ENCODE measurements at regions not wholly inside any gene's neighbourhood (a gene's known extent, or its start where the extent isn't known, plus 50 kb on each side); places are given as distances from the start of the nearest gene placed in this dataset.

DNA sequence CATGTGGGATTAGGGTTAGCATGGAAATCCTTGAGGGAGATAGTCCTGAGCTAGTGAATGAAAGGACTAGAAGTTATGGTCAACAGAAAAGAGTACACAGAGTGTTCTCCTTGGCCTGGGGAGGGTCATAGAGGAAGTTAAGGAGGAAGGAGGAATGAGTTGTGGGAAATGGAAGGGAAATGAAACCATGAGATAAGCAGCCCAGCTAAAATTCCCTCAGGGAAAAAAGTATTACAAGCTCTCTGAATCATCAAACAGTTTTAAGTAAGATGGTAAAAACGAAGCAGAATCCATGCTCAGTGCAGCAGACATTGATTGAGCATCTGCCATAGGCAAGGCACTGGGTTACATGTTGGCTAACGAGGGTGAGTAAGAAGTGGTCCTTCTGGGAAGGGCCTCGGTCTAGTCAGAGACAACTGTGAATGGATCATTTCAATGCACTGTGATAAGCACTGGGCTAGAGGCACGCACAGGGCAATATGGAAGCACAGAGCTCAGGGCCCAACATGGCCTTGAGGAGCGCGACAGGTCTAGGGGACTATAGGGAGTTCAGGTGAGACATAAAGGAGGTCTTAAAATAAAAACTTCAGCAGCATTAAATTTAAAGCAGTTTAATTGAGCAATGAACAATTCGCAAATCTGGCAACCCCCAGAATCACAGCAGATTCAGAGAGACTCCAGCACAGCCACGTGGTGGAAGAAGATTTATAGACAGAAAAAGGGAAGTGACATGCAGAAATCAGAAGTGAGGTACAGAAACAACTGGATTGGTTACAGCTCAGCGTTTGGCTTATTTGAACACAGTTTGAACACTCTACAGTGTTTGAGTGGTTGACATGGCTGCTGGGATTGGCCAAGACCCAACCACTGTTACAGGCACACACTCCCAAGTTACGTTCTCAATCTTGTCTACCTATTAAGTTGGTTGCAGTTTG lies 219.5 kb downstream of the HLX start:
- Histone ChIP-seq H3K4me3 (no peak overlapping the region), H3K4me1 (peaks cover 13% of the 10 kb centered on the region), H3K27ac (no peak overlapping the region), H4K20me1 (no peaks in the 10 kb centered on the region), H3K36me3 (no peaks in the 10 kb centered on the region), H3K4me2 (peak overlapping the region; percentile 29; the same call in 1 of the 2 replicates), H3K9me3 (no peaks in the 10 kb centered on the region), H3K9ac (no peak overlapping the region), H3K27me3 (no peaks in the 10 kb centered on the region)
- no peak for TF ChIP-seq Cebpa-rat (IDR thresholded peaks at IDR 0.05)

DNA sequence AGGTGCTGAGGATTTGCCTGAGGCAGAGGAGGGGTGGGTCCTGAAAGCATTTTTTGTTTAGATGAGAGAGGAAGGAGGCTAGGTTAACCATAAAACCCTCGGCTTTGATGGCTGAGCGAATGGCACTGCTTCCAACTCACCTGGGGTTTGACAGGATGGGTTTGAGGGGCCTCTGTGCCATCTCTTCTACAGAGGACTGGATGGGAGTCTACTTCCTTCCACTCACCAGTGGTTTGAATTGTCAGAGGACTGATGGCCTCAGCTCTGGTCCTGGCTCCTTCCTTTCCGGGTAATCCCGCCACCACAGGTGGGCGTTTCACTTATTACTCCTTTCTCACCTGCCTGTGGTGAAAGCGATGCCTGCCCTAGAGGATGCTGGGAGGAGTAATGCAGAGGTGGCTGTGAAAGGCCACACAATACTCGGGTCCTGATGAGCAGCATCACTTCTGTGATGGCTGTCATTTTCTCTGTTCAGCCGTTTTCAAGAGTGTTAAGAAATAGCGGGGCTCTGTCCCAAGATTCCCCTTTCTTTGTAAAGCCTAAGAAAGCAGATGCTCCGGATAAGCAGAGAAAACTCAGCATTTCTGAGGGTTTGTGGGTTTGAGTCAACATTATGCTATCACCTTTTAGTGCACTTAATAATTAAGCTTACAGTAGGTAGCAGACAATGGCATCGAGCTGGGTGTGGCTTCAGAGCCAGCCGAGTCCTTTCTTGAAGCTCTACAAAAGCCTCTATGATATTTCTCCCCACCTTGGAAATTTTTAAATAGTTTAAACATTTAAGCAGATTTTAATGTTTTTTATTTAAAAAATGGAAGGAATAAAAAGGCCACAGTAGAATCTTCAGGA lies 220.7 kb downstream of the HLX start:
- no peaks in the 10 kb centered on the region for H3K36me3 ChIP-seq
- no peak overlapping the region for H3K27ac ChIP-seq
- H3K27me3 ChIP-seq = no peaks in the 10 kb centered on the region
- no peak for TF ChIP-seq Cebpa-rat (IDR thresholded peaks at IDR 0.05)
- H3K4me1 ChIP-seq = peaks cover 13% of the 10 kb centered on the region
- no peaks in the 10 kb centered on the region for H3K9me3 ChIP-seq
- H4K20me1 ChIP-seq = no peaks in the 10 kb centered on the region
- no peak overlapping the region for H3K4me3 ChIP-seq
- H3K4me2 ChIP-seq = no peak overlapping the region
- no peak overlapping the region for H3K9ac ChIP-seq

DNA sequence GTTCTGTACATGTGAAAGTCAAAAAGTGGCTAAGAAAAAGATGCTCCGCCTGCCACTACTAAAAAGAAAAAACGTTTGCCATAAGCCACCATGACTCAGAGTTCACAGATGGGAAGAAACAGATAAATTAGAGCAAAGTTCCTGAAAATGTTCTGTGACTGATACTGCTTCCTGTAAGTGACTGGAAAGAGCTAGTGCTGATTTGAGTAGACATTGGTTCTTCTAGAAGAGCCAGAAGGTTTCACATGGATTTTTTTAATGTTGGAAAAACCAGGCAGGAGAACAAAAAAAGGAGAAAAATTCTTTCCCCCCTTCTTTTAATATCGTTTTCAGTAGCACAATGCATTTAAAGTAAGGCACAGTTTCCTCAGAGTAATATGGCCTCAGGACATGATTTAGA lies 221.4 kb downstream of the HLX start:
- H3K27ac ChIP-seq = no peak overlapping the region
- no peak overlapping the region for H3K9ac ChIP-seq
- H3K27me3 ChIP-seq = no peaks in the 10 kb centered on the region
- no peaks in the 10 kb centered on the region for H3K36me3 ChIP-seq
- no peaks in the 10 kb centered on the region for H4K20me1 ChIP-seq
- no peak overlapping the region for H3K4me2 ChIP-seq
- no peak overlapping the region for H3K4me3 ChIP-seq
- no peak for TF ChIP-seq Cebpa-rat (IDR thresholded peaks at IDR 0.05)
- H3K9me3 ChIP-seq = no peaks in the 10 kb centered on the region
- H3K4me1 ChIP-seq = peaks cover 13% of the 10 kb centered on the region

DNA sequence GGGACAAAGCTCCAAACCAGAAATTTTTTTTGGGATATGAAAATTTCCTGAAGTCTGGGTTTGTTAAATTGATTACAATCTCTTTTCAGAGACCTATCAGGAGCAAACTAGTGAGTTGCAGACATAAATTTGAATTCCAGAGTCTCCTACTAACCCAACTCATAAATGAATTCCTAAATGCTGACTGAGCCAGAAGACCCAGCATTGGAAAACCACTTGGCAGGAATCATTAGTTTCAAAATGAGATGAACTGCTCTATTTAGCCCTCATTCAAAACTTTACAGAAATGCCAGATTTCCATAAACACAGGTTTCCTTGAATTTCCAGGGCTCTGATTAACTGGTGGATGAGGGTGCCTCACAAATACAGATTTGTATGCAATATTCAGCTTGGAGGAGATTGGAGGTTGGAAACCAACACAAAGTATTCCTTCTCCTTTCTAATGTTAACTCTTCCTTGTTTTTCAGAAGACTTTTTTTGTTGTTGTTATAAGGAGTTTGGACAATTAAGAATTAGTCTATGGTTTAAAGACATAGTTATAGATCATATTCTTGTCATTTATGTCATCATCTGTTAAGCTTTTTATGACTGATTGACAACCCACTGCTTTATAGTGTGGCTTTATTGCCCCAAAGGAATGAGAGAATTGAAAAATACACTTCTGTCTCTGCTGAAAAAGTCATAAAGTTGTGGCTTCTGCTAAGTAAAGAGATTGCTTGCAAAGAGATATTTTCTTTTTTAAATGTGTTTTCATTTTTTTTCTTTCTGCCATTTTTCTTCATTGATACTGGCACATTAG lies 222.8 kb downstream of the HLX start:
- Histone ChIP-seq H3K4me2 (no peak overlapping the region), H3K9me3 (no peaks in the 10 kb centered on the region), H3K9ac (no peak overlapping the region), H3K4me3 (no peak overlapping the region), H3K36me3 (no peaks in the 10 kb centered on the region), H4K20me1 (no peaks in the 10 kb centered on the region), H3K27me3 (no peaks in the 10 kb centered on the region), H3K27ac (no peak overlapping the region), H3K4me1 (peaks cover 13% of the 10 kb centered on the region)
- no peak for TF ChIP-seq Cebpa-rat (IDR thresholded peaks at IDR 0.05)

DNA sequence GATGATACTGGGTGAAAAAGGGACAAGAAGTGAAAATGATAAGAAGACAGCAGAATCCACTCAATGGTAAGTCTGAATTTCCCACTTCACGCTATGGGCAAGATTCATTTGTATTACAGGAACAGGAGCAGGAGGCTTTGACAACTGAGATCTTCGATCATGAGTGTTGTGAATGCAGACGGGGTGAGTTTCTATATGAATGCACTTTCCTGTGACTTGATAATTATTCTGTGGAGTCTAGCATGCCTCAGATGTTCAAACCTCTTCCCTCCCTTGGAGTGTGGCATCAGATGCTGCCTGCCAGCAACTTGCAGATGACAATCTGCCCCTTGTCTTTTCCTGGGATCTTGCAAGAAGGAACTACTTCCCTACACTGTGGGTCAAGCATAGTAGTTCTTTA lies 225.4 kb downstream of the HLX start:
- H3K9ac ChIP-seq = no peak overlapping the region
- H3K4me3 ChIP-seq = no peak overlapping the region
- no peaks in the 10 kb centered on the region for H3K4me1 ChIP-seq
- H4K20me1 ChIP-seq = no peaks in the 10 kb centered on the region
- no peak for TF ChIP-seq Cebpa-rat (IDR thresholded peaks at IDR 0.05)
- H3K4me2 ChIP-seq = no peak overlapping the region
- no peaks in the 10 kb centered on the region for H3K9me3 ChIP-seq
- H3K36me3 ChIP-seq = no peaks in the 10 kb centered on the region
- H3K27ac ChIP-seq = no peak overlapping the region
- no peaks in the 10 kb centered on the region for H3K27me3 ChIP-seq

DNA sequence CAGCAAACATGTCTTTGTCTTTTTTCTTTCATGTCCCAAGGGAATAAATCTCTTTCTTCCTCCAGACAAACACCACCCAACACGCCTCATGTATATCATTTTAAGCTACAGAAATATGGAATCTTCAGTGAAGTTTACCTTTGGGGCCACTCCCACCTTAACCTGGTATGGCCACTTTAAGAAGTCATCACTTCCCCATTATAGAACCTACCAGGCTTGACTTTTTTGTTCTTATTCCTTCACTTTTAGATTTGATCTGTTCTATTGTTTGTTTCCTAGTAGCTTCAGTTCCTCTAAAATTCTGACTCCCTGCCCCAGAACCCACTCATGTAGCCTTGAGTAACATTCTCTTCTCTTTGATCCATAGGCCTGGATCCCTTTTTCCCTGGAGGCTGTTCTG lies 226.3 kb downstream of the HLX start:
- Histone ChIP-seq H3K4me1 (no peaks in the 10 kb centered on the region), H4K20me1 (no peaks in the 10 kb centered on the region)
- TF ChIP-seq Cebpa-rat (IDR thresholded peaks at IDR 0.05) = no peak

DNA sequence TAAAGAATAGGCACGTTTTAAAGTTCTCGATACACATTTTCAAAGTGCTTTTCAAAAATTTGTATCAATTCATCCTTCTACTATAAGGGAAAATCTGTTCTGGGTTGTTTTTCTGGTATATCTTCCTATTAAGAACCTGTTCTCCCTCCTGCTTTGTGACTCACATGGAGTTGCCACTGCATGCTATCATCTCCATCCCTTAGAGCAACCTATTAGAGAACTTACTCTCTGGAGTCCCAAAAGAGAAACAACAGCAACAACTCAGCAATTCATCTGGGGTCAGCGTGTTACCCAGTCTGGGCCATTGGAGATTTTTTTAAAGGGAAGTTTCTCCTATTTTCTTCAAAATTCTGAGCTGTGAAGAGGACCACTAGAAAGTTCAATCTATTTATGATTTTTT lies 227.4 kb downstream of the HLX start:
- Histone ChIP-seq H3K27ac (no peak overlapping the region), H3K9ac (no peak overlapping the region), H3K4me2 (no peak overlapping the region), H4K20me1 (no peaks in the 10 kb centered on the region), H3K9me3 (no peaks in the 10 kb centered on the region), H3K4me1 (no peaks in the 10 kb centered on the region), H3K36me3 (no peaks in the 10 kb centered on the region), H3K27me3 (no peaks in the 10 kb centered on the region), H3K4me3 (no peak overlapping the region)
- TF ChIP-seq Cebpa-rat (IDR thresholded peaks at IDR 0.05) = no peak

More for the DNA sequence above, 226.3 kb downstream of the HLX start:
- H3K9ac ChIP-seq = no peak overlapping the region
- H3K9me3 ChIP-seq = no peaks in the 10 kb centered on the region
- no peaks in the 10 kb centered on the region for H3K27me3 ChIP-seq
- H3K27ac ChIP-seq = no peak overlapping the region
- H3K4me2 ChIP-seq = no peak overlapping the region
- H3K36me3 ChIP-seq = no peaks in the 10 kb centered on the region
- H3K4me3 ChIP-seq = no peak overlapping the region

DNA sequence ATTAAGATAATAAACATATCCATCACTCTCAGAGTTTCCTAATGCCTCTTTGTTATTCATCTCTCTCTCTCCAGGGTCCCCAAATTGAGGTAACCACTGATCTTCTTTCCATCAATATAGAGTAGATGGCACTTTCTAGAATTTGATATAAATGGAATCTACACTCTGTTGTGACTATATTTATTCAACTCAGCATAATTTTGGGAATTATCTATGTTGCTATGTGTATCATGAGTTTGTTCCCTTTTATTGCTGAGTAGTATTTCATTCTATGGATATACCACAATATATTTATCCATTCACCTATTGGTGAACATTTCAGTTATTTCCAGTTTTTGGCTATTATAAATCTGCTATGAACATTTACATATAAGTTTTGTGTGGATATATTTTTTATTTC lies 230.7 kb downstream of the HLX start:
- Histone ChIP-seq H3K27me3 (no peaks in the 10 kb centered on the region), H3K9me3 (no peaks in the 10 kb centered on the region), H3K4me1 (no peaks in the 10 kb centered on the region), H3K9ac (no peak overlapping the region), H3K27ac (no peak overlapping the region), H3K36me3 (no peaks in the 10 kb centered on the region), H4K20me1 (no peaks in the 10 kb centered on the region), H3K4me2 (no peak overlapping the region), H3K4me3 (no peak overlapping the region)
- no peak for TF ChIP-seq Cebpa-rat (IDR thresholded peaks at IDR 0.05)

DNA sequence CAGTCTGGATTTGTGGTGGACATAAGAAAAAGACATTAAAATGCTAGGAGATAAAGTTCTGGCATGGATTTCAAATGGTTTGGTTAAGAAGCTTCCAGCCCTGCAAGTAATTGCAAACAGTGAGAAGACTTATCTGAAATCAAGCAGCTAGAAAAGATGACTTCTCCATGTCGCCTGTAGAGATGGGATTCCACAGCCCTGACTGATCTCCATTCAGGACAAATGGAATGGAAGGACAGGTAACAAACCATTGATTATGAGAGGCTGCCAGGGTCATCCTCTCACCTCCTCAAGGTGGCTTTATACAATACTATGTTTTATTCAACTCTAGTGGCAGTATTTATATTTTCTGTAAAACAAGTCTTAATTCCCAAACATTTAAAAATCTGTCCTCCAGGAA lies 237.9 kb downstream of the HLX start:
- Histone ChIP-seq H4K20me1 (no peaks in the 10 kb centered on the region), H3K9me3 (no peaks in the 10 kb centered on the region), H3K9ac (no peak overlapping the region), H3K4me2 (no peak overlapping the region), H3K4me3 (no peak overlapping the region), H3K27ac (no peak overlapping the region), H3K4me1 (peaks cover 12% of the 10 kb centered on the region; the same call in 1 of the 2 replicates), H3K36me3 (no peaks in the 10 kb centered on the region), H3K27me3 (no peaks in the 10 kb centered on the region)
- TF ChIP-seq Cebpa-rat (IDR thresholded peaks at IDR 0.05) = no peak

Data from BLaER1 (cell line).